ENCODE measurements at regions not wholly inside any gene's neighbourhood (a gene's known extent, or its start where the extent isn't known, plus 50 kb on each side); places are given as distances from the start of the nearest gene placed in this dataset.
A peak's percentile ranks its signal among the peaks of the same experiment; 100 is the strongest.
"Not testable (repeated sequence)": the region's sequence is repeated elsewhere in the genome, so short reads cannot be mapped to it uniquely, and the experiment has no call there.

- no peak for DNase-seq (ENCODE audit: low spot score)
Measured at GRCh38 chr6:141248021-141248799, 884.5 kb upstream of the GJE1 start.

GRCh38 chr6:141244366-141244765, 888.4 kb upstream of the GJE1 start:
- no peak for DNase-seq (ENCODE audit: low spot score)

GRCh38 chr6:141242957-141243356, 889.8 kb upstream of the GJE1 start:
- no peak for DNase-seq (ENCODE audit: low spot score)

GRCh38 chr6:141229296-141229695, 903.4 kb upstream of the GJE1 start:
- no peak for DNase-seq (ENCODE audit: low spot score)

GRCh38 chr6:141218583-141218982, 914.1 kb upstream of the GJE1 start:
- no peak for DNase-seq (ENCODE audit: low spot score)

- no peak for DNase-seq (ENCODE audit: low spot score)
Measured at GRCh38 chr6:141216726-141217125, 916.0 kb upstream of the GJE1 start.

GRCh38 chr6:141212296-141212695, 920.4 kb upstream of the GJE1 start:
- DNase-seq (ENCODE audit: low spot score), result no peak

GRCh38 chr6:141211845-141212244, 920.9 kb upstream of the GJE1 start:
- DNase-seq (ENCODE audit: low spot score), result no peak

GRCh38 chr6:141210901-141211300, 921.8 kb upstream of the GJE1 start:
- DNase-seq (ENCODE audit: low spot score), result no peak

- no peak for DNase-seq (ENCODE audit: low spot score)
Measured at GRCh38 chr6:141209890-141210289, 922.8 kb upstream of the GJE1 start.

- DNase-seq (ENCODE audit: low spot score), result no peak
Measured at GRCh38 chr6:141208101-141208500, 924.6 kb upstream of the GJE1 start.

- no peak for DNase-seq (ENCODE audit: low spot score)
Measured at GRCh38 chr6:141203902-141204575, 928.7 kb upstream of the GJE1 start.

- no peak for DNase-seq (ENCODE audit: low spot score)
Measured at GRCh38 chr6:141202626-141203025, 930.1 kb upstream of the GJE1 start.

GRCh38 chr6:141199074-141199473, 933.7 kb upstream of the GJE1 start:
- DNase-seq (ENCODE audit: low spot score), result no peak

GRCh38 chr6:141195251-141195832, 937.4 kb upstream of the GJE1 start:
- DNase-seq (ENCODE audit: low spot score), result no peak

GRCh38 chr6:141183368-141183767, 949.4 kb upstream of the GJE1 start:
- no peak for DNase-seq (ENCODE audit: low spot score)

- not testable (repeated sequence) for DNase-seq (ENCODE audit: low spot score)
Measured at GRCh38 chr6:141175458-141175857, 957.3 kb upstream of the GJE1 start.

GRCh38 chr6:141174932-141175331, 957.8 kb upstream of the GJE1 start:
- no peak for DNase-seq (ENCODE audit: low spot score)

GRCh38 chr6:141173529-141173928, 959.2 kb upstream of the GJE1 start:
- no peak for DNase-seq (ENCODE audit: low spot score)

GRCh38 chr6:141169419-141169818, 963.3 kb upstream of the GJE1 start:
- peak; percentile 54 for DNase-seq (ENCODE audit: low spot score)

- DNase-seq (ENCODE audit: low spot score), result no peak
Measured at GRCh38 chr6:141167945-141168344, 964.8 kb upstream of the GJE1 start.

GRCh38 chr6:141165002-141165665, 967.6 kb upstream of the GJE1 start:
- no peak for DNase-seq (ENCODE audit: low spot score)
